ENCODE measurements at regions not wholly inside any gene's neighbourhood (a gene's known extent, or its start where the extent isn't known, plus 50 kb on each side); places are given as distances from the start of the nearest gene placed in this dataset.
"Not testable (repeated sequence)": the region's sequence is repeated elsewhere in the genome, so short reads cannot be mapped to it uniquely, and the experiment has no call there.

DNA sequence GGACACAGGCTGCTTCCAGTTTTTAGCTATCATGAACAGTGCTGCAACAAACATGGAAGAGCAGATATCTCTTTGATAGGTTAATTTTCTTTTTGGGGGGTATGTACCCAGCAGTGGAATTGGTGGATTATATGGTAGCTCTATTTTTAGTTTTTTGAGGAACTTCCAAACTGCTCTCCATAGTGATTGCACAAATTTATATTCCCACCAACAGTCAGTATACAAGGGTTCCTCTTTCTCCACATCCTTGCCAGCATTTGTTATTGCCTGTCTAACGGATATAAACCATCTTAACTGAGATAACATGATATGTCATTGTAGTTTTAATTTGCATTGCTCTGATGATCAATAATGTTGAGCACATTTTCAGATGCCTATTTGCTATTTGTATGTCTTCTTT is 237.6 kb downstream of the MMUT start:
- POLR2A ChIA-PET: no interaction called here
- Histone ChIP-seq H3K4me3 (ENCODE audit: low read depth, low read length) (no peak overlapping the region), H3K27me3 (ENCODE audit: control insufficient read depth, insufficient read depth, low read length) (no peaks in the 10 kb centered on the region), H3K9me3 (ENCODE audit: control insufficient read depth, insufficient read depth, low read length) (no peaks in the 10 kb centered on the region), H3K27ac (ENCODE audit: low read depth, low read length) (no peak overlapping the region)
- TF ChIP-seq, protein P1, sequence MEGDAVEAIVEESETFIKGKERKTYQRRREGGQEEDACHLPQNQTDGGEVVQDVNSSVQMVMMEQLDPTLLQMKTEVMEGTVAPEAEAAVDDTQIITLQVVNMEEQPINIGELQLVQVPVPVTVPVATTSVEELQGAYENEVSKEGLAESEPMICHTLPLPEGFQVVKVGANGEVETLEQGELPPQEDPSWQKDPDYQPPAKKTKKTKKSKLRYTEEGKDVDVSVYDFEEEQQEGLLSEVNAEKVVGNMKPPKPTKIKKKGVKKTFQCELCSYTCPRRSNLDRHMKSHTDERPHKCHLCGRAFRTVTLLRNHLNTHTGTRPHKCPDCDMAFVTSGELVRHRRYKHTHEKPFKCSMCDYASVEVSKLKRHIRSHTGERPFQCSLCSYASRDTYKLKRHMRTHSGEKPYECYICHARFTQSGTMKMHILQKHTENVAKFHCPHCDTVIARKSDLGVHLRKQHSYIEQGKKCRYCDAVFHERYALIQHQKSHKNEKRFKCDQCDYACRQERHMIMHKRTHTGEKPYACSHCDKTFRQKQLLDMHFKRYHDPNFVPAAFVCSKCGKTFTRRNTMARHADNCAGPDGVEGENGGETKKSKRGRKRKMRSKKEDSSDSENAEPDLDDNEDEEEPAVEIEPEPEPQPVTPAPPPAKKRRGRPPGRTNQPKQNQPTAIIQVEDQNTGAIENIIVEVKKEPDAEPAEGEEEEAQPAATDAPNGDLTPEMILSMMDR (IDR thresholded peaks at IDR 0.05; ENCODE audit: low read depth, low read length): no peak
- DNase-seq (ENCODE audit: low read depth, low spot score): no peak
- CTCF ChIA-PET: no interaction called here

DNA sequence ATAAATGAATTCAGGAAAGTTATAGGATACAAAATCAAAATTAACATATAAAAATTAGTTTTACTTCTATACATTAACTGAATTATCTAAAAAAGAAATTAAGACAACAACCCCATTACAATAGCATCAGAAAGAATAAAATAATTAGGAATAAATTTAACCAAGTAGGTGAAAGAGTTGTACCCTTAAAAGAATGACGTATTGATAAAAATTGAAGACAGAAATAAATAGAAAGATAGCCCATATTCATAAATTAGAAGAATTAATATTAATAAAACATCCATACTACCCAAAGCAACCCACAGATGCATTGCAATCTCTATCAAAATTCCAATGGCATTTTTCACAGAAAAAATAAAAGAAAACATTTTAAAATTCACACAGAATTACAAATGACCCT is 242.8 kb downstream of the MMUT start:
- H3K27me3 ChIP-seq (ENCODE audit: control insufficient read depth, insufficient read depth, low read length): no peaks in the 10 kb centered on the region
- TF ChIP-seq, protein P1 (IDR thresholded peaks at IDR 0.05; ENCODE audit: low read depth, low read length): no peak
- no peak overlapping the region for H3K4me3 ChIP-seq (ENCODE audit: low read depth, low read length)
- POLR2A ChIA-PET: no interaction called here
- no peak overlapping the region for H3K27ac ChIP-seq (ENCODE audit: low read depth, low read length)
- no peak for DNase-seq (ENCODE audit: low read depth, low spot score)
- H3K9me3 ChIP-seq (ENCODE audit: control insufficient read depth, insufficient read depth, low read length): no peaks in the 10 kb centered on the region
- CTCF ChIA-PET: no interaction called here

DNA sequence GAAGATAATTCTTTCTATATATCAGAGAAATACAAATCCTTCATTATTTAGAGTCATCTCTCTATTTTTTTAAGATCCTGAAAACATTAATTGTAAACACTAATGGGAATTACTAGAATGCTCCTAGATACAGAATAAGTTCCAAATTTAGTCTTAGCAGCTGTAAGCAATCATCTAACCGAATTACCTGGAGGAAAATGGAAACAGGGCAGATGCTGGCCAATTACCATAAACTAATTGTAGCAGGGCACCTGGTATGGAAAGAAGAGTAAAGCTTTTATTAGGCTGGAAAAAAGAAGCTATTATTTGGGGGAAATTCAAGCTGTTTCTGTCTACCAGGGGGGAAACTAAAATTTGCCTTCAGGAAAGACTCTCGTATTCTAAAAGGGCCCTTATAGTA is 257.5 kb downstream of the MMUT start:
- Histone ChIP-seq H3K4me3 (ENCODE audit: low read depth, low read length) (no peak overlapping the region), H3K27me3 (ENCODE audit: control insufficient read depth, insufficient read depth, low read length) (no peaks in the 10 kb centered on the region), H3K9me3 (ENCODE audit: control insufficient read depth, insufficient read depth, low read length) (no peaks in the 10 kb centered on the region), H3K27ac (ENCODE audit: low read depth, low read length) (no peak overlapping the region)
- no peak for DNase-seq (ENCODE audit: low read depth, low spot score)
- CTCF ChIA-PET: no interaction called here
- POLR2A ChIA-PET: no interaction called here
- TF ChIP-seq, protein P1 (IDR thresholded peaks at IDR 0.05; ENCODE audit: low read depth, low read length): no peak

DNA sequence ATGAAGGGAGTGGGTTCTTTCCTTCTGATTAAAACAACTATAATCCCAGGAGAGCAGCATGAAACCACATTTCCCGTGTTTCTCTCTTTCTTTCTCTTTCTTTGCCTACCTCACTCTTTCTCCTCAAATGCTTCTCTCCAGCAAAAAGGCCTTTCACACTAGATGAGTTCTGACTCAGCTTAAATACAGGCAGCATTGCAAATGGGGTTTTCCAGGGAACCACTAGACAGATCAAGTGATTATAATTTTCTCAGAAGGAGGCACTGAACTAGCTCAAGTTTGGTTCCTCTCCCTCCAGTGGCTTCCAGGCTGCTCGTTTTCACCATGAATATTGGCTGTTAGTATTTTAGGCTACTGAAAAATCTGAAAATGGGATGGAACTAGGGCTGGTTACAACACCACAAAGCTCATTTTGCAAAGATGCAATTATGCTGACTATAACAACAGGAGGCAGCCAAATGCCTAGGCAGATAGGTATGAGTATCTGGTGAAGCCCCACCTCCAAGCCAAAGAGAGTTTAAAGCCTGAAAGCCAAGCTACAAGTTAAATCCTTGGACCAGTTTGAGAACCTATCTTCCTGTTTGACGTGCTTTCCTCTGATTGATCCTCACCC is 260.0 kb downstream of the MMUT start:
- H3K27ac ChIP-seq (ENCODE audit: low read depth, low read length): no peak overlapping the region
- H3K9me3 ChIP-seq (ENCODE audit: control insufficient read depth, insufficient read depth, low read length): no peaks in the 10 kb centered on the region
- no peaks in the 10 kb centered on the region for H3K27me3 ChIP-seq (ENCODE audit: control insufficient read depth, insufficient read depth, low read length)
- H3K4me3 ChIP-seq (ENCODE audit: low read depth, low read length): no peak overlapping the region
- TF ChIP-seq, protein P1 (IDR thresholded peaks at IDR 0.05; ENCODE audit: low read depth, low read length): no peak
- ChIA-PET CTCF (no interaction called here), POLR2A (no interaction called here)
- no peak for DNase-seq (ENCODE audit: low read depth, low spot score)

DNA sequence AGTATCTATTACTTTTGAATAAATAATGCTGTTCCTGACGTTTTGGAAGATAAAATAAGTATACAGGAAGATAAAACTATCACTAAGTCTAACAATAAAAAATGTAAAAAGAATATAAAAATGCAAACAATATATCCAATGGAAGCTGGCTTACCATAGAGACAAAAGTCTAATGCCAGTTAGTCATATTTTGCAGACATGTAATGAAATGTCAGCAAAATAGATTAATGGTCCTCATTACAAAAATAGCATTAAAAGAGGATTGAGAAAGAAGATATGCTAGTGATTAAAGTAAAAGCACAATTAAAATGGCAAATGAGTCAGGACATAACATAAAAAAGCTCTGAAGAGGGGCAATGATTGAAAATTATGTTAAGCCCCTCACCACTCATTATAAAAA is 265.0 kb downstream of the MMUT start:
- Histone ChIP-seq H3K27ac (ENCODE audit: low read depth, low read length) (no peak overlapping the region), H3K4me3 (ENCODE audit: low read depth, low read length) (no peak overlapping the region), H3K27me3 (ENCODE audit: control insufficient read depth, insufficient read depth, low read length) (no peaks in the 10 kb centered on the region), H3K9me3 (ENCODE audit: control insufficient read depth, insufficient read depth, low read length) (no peaks in the 10 kb centered on the region)
- POLR2A ChIA-PET: no interaction called here
- DNase-seq (ENCODE audit: low read depth, low spot score): no peak
- CTCF ChIA-PET: interaction anchor here (1.7 kb wide), 1 partner anchor 212 kb away, joined by 4 read pairs; no protein-coding TSS in a partner anchor
- TF ChIP-seq, protein P1 (IDR thresholded peaks at IDR 0.05; ENCODE audit: low read depth, low read length): no peak

DNA sequence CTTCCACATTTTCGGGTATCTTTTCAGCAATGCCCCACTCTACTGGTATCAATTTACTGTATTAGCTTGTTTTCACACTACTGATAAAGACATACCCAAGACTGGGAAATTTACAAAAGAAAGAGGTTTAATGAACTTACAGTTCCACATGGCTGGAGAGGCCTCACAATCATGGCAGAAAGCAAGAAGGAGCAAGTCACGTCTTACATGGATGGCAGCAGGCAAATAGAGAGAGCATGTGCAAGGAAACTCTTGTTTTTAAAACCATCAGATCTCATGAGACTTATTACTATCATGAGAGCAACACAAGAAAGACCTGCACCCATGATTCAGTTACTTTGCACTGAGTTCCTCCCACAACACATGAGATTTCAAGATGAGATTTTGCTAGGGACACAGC is 300.7 kb downstream of the MMUT start:
- CTCF ChIA-PET; H3K27me3 ChIP-seq (ENCODE audit: control insufficient read depth, insufficient read depth, low read length); POLR2A ChIA-PET: not testable (repeated sequence)

More for the DNA sequence above, 300.7 kb downstream of the MMUT start:
- not testable (repeated sequence) for H3K4me3 ChIP-seq (ENCODE audit: low read depth, low read length); H3K27ac ChIP-seq (ENCODE audit: low read depth, low read length); H3K9me3 ChIP-seq (ENCODE audit: control insufficient read depth, insufficient read depth, low read length); DNase-seq (ENCODE audit: low read depth, low spot score)
